Left renal cortex interstitium (tissue), 4 donors: ENCODE measurements at regions not wholly inside any gene's neighbourhood (a gene's known extent, or its start where the extent isn't known, plus 50 kb on each side); places are given as distances from the start of the nearest gene placed in this dataset.

Experiments used
- DNase-seq, 4 donors: peaks; one replicate each; pipeline ENCODE4 v3.0.0-alpha.2; 2013; ENCODE audit warnings: low read depth in 4 of 4, low spot score in 2 of 4, missing footprints in 1 of 4

GRCh38 chr6:165229216-165229615 lies 80.2 kb downstream of the C6orf118 start:
- DNase-seq, result no peak

DNA sequence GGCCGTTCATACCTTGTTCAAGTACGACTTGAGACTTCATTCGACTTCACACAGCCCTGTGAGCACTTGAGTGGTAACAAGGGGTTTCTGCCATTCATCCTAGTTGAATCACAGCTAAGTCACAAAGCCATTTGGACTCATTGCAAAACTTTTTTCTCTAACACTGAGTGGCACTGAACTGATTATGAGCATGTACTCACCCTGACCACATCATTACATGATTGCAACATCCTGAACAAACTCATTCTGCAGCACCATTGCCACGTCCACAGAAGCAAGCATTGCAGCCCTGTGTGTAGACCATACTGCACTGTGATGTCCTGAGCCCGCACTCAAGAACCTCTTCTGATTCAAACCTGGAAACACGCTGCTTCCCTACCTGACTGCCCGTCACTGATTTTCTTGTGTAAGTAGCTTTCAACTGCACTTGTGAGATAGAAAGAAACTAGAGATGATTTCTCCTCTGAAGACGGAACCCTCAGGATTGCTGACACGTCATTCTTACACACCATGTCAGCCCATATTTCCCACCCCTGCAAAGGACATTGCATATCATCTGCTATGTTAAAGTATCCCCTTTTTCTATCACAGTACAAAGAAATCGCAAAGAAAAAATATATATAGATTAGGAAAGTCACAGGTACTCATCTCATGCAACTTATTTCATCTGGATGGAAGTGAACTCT lies 81.6 kb downstream of the C6orf118 start:
- no peak for DNase-seq

DNA sequence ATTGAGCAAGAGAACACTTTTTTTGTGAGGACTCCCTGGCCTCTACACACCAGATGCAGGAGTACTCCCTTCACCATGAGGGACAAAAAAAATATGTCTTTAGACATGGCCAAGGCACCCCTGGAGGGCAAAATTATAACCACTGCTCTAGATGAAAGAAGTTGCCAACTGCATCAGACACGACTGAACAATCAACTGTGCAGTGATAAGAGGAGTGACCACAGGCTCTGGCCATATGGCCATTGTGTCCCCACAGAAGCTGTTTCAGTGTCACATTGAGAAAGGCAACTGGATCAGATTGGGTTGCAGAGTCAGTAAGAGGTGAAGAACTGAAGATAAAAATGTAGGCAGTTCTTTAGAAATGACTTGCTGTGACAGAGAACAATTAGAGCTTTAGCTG lies 85.7 kb downstream of the C6orf118 start:
- no peak for DNase-seq

DNA sequence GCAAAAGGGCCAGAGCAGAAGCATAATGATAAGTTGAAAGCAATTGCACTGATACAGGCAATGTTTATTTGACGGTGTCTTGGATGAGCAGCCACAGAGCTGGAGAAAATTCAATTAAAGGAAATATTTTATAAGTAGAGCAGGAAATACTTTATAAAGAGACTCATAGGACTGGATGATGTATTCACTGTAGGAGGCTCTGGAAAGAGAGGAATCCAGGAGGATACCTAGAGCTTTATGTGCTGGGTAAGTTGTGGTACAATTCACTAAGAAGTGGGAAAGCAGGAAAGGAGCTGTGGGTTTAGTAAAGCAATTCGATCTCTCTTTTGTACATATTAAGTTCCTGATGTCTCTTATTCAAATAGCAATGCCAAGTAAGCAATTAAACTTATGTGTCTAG lies 86.3 kb downstream of the C6orf118 start:
- DNase-seq, result no peak

DNA sequence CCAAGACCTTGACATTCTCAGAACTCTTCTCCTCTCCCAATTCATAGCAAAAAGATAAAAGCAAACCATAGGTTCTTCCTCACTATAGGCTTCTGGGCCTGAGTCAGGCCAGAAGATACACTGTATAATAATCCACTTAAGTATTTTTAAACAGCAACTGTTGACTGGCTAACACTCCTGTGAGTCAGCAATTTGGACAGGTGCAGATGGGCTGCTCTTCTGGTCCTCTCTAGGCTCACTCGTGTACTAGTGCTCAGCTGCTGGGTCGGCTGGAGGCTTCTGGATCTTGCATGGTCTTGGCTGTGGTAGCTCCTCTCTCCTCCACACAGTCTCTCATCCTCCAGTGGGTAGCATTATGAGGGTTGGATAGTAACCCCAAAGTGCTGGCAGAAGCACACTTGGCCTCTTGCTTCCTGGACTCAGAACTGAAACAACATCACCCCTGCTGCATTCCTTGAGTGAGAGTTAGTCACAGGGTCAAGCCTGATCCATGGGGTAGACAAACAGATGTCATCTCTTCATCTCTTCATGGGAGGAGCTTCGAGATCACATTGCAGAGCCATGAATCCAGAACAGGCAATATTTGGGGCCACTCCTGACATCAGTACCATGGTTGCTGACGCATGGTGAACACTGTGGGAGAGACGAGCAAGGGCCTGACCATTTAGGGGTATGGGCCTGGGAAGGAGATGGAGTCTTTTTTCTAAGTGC lies 86.9 kb downstream of the C6orf118 start:
- DNase-seq, result no peak

DNA sequence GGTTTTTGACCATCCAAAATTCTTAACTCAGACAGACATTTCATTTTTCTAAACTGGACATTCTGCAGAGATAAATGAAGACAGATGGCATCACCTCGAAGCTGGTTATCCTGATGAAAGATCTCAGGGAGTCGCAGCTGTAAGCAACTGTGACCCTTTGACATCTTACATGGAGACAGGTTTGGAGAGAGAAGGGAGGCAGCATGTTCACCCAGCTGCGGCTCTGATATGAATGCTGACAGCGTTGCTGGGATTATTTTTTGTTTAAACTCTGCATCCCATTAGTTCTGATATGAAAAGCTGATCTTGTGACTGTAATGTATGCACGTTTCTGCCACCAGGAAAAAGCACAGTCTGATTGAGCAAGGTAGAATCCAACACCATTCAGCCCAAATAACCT lies 89.4 kb downstream of the C6orf118 start:
- DNase-seq, result no peak

DNA sequence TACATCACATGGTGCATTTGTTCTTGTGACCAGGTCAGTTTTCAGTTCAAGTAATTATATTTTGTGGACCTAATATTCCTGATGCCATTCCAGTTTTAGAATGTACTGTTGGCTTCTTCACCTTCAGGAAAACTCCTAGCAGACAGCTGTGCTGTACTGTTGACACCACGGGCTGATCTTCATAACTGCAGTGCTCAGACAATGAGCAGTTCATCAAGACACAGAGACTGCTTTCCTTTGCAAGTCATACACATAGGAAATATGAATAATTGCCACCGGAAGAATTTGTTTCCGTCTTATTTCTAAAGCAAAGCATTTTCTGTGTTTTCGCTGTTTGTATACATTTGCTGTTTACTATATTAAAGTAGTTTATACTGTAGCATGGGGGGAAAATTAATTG lies 89.8 kb downstream of the C6orf118 start:
- no peak for DNase-seq

- no peak for DNase-seq
Measured at GRCh38 chr6:165218829-165219228, 90.6 kb downstream of the C6orf118 start.

GRCh38 chr6:165206798-165207197 lies 102.6 kb downstream of the C6orf118 start:
- no peak for DNase-seq

GRCh38 chr6:165205632-165206031 lies 103.8 kb downstream of the C6orf118 start:
- no peak for DNase-seq

DNA sequence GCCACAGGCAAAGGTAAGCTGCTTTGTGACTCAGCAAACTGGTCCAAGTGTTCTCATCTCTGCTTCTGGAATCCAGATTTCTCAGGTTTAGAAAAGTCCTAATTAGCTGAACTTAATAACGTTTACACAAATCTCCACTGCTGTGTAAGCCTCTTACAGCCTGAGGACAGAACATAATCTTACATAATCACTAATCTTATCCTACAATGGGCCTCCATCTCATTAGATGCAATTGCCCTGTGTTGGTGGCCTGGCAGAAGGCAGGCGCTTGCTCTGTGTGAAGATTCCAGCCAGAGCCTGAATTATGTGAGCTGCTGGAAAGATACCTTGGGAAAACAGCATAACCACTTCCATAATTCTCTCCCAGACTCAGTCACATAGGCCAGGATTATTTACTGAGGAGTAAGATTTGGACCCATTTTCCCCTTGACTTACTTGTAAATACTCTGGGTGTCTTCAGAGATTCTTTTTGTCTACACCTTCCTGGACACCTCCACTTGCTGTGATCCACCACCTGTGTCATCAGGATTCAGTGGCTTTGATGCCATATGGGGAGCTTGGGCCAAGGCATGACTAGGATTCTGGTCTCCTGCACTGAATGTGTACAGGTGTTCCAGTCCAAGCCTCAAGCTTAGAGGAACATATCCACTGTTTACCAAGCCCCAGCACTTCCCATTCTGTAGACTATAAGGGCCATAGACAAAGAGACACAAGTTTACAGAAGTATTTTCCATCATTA lies 104.4 kb downstream of the C6orf118 start:
- no peak for DNase-seq

DNA sequence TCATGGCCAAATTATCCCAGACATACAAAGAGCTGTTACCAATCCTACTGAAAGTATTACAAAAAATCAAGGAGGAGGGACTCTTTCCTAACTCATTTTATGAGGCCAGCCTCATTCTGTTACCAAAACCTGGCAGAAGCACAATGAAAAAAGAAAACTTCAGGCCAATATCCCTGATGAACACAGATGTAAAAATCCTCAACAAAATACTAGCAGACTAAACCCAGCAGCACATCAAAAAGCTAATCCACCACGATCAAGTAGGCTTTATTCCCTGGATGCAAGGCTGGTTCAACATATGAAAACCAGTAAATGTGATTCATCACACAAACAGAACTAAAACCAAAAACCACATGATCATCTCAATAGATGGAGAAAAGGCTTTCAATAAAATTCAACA lies 109.2 kb downstream of the C6orf118 start:
- no peak for DNase-seq

GRCh38 chr6:165191461-165191860 lies 117.9 kb downstream of the C6orf118 start:
- DNase-seq, result no peak

- no peak for DNase-seq
Measured at GRCh38 chr6:165186441-165187205, 122.8 kb downstream of the C6orf118 start.

DNA sequence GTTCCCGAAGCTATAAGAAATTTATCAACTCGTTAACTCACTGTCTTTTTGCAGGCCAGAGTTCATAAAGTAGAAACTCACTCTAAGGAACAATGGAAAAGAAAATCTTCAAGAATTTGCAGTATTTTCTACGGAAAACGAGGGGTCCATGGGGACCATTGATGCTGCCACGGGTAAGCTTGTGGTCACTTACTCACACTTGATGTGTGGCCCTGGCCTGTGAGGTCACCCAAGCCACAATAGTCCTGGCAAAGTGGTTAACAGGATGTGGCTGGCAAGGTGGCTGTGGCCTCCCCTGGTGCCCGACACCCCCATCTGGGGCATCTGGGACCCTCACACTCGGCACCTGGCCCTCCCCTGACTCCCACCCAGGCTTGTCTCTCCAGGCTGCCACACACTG lies 123.4 kb downstream of the C6orf118 start:
- no peak for DNase-seq

- no peak for DNase-seq
Measured at GRCh38 chr6:165184192-165184979, 125.0 kb downstream of the C6orf118 start.

- DNase-seq, result no peak
Measured at GRCh38 chr6:165183496-165184140, 125.8 kb downstream of the C6orf118 start.

GRCh38 chr6:165183071-165183470 lies 126.3 kb downstream of the C6orf118 start:
- no peak for DNase-seq

GRCh38 chr6:165181951-165182414 lies 127.4 kb downstream of the C6orf118 start:
- DNase-seq, result no peak

GRCh38 chr6:165178056-165178455 lies 131.3 kb downstream of the C6orf118 start:
- no peak for DNase-seq
